Activated B cell treated with CpG ODN at 0.5 μM for 24 hours (primary cell): ENCODE measurements at regions not wholly inside any gene's neighbourhood (a gene's known extent, or its start where the extent isn't known, plus 50 kb on each side); places are given as distances from the start of the nearest gene placed in this dataset.
"Not testable (repeated sequence)": the region's sequence is repeated elsewhere in the genome, so short reads cannot be mapped to it uniquely, and the experiment has no call there.

Source experiments
- ATAC-seq: fragments of 200-7000 bp; cut with Tn5 transposase; one replicate; pipeline ENCODE4 v1.10.0; 2021; ENCODE audit warnings: low read depth, mild to moderate bottlenecking, moderate library complexity
- CTCF ChIA-PET: fragments of 350-600 bp; sonication (Branson Sonifier 250); formaldehyde crosslinking; loops from one replicate; lab custom pipeline; 2021; ENCODE audit warnings: antibody characterized with exemption; lab: Charles Lee
- POLR2A ChIA-PET: fragments of 350-600 bp; sonication (Branson Sonifier 250); formaldehyde crosslinking; loops from one replicate; lab custom pipeline; 2021; ENCODE audit warnings: antibody characterized with exemption; lab: Charles Lee
- DNase-seq: peaks from one replicate; pipeline ENCODE4 v3.0.0; 2022
- H3K27ac Mint-ChIP-seq: one replicate; pipeline ENCODE4 v1.8.0; 2020; ENCODE audit warnings: mixed read lengths
- H3K27me3 Mint-ChIP-seq: one replicate; pipeline ENCODE4 v1.8.0; 2021; ENCODE audit warnings: mixed read lengths
- H3K36me3 Mint-ChIP-seq: one replicate; pipeline ENCODE4 v1.8.0; 2021; ENCODE audit warnings: low read depth, mixed read lengths
- H3K4me1 Mint-ChIP-seq: one replicate; pipeline ENCODE4 v1.8.0; 2021; ENCODE audit warnings: mixed read lengths
- H3K4me3 Mint-ChIP-seq: one replicate; pipeline ENCODE4 v1.8.0; 2020; ENCODE audit warnings: mild to moderate bottlenecking, mixed read lengths
- H3K9me3 Mint-ChIP-seq: one replicate; pipeline ENCODE4 v1.8.0; 2020; ENCODE audit warnings: mixed read lengths
- intact Hi-C: fragments of 100-400 bp; cut with micrococcal nuclease; formaldehyde crosslinking; loops from one replicate; pipeline ENCODE4 v1.15.1; 2024
- TF ChIP-seq, protein P1 (sequence below): fragments of 200-600 bp; IDR thresholded peaks from one replicate; pipeline ENCODE4 v1.8.0; 2022; ENCODE audit warnings: antibody characterized with exemption, mild to moderate bottlenecking

DNA sequence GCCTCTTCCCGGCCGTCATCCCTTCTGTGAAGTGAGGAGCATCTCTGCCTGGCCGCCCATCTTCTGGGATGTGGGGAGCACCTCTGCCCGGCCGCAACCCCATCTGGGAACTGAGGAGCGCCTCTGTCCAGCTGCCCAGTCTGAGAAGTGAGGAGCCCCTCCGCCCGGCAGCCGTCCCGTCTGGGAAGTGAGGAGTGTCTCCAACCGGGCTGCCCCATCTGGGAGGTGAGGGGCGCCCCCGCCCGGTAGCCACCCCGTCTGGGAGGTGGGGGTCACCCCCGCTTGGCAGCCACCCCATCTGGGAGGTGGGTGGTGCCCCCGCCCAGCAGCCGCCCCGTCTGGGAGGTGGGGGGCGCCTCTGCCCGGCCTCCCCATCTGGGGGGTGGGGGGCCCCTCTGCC, 142.3 kb downstream of the LAS1L start:
- intact Hi-C loops, result no loop called here
- H3K4me1 Mint-ChIP-seq, result no peaks in the 10 kb centered on the region
- CTCF ChIA-PET, result no interaction called here
- ATAC-seq, result no peak
- no peak for DNase-seq
- H3K27ac Mint-ChIP-seq, result no peak overlapping the region
- H3K27me3 Mint-ChIP-seq, result no peaks in the 10 kb centered on the region
- TF ChIP-seq, protein P1, sequence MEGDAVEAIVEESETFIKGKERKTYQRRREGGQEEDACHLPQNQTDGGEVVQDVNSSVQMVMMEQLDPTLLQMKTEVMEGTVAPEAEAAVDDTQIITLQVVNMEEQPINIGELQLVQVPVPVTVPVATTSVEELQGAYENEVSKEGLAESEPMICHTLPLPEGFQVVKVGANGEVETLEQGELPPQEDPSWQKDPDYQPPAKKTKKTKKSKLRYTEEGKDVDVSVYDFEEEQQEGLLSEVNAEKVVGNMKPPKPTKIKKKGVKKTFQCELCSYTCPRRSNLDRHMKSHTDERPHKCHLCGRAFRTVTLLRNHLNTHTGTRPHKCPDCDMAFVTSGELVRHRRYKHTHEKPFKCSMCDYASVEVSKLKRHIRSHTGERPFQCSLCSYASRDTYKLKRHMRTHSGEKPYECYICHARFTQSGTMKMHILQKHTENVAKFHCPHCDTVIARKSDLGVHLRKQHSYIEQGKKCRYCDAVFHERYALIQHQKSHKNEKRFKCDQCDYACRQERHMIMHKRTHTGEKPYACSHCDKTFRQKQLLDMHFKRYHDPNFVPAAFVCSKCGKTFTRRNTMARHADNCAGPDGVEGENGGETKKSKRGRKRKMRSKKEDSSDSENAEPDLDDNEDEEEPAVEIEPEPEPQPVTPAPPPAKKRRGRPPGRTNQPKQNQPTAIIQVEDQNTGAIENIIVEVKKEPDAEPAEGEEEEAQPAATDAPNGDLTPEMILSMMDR, result no peak
- peaks cover 18% of the 10 kb centered on the region for H3K36me3 Mint-ChIP-seq
- peaks cover 17% of the 10 kb centered on the region for H3K9me3 Mint-ChIP-seq
- POLR2A ChIA-PET, result no interaction called here
- H3K4me3 Mint-ChIP-seq, result no peak overlapping the region

- H3K4me1 Mint-ChIP-seq, H3K9me3 Mint-ChIP-seq, H3K27ac Mint-ChIP-seq, ATAC-seq, CTCF ChIA-PET, H3K27me3 Mint-ChIP-seq, POLR2A ChIA-PET, intact Hi-C loops, DNase-seq, H3K4me3 Mint-ChIP-seq: not testable (repeated sequence)
- peaks cover 14% of the 10 kb centered on the region for H3K36me3 Mint-ChIP-seq
Observed at GRCh38 chrX:65389120-65389519, 145.5 kb downstream of the LAS1L start.
